ENCODE measurements at regions not wholly inside any gene's neighbourhood (a gene's known extent, or its start where the extent isn't known, plus 50 kb on each side); places are given as distances from the start of the nearest gene placed in this dataset.

- TF ChIP-seq, protein P1, sequence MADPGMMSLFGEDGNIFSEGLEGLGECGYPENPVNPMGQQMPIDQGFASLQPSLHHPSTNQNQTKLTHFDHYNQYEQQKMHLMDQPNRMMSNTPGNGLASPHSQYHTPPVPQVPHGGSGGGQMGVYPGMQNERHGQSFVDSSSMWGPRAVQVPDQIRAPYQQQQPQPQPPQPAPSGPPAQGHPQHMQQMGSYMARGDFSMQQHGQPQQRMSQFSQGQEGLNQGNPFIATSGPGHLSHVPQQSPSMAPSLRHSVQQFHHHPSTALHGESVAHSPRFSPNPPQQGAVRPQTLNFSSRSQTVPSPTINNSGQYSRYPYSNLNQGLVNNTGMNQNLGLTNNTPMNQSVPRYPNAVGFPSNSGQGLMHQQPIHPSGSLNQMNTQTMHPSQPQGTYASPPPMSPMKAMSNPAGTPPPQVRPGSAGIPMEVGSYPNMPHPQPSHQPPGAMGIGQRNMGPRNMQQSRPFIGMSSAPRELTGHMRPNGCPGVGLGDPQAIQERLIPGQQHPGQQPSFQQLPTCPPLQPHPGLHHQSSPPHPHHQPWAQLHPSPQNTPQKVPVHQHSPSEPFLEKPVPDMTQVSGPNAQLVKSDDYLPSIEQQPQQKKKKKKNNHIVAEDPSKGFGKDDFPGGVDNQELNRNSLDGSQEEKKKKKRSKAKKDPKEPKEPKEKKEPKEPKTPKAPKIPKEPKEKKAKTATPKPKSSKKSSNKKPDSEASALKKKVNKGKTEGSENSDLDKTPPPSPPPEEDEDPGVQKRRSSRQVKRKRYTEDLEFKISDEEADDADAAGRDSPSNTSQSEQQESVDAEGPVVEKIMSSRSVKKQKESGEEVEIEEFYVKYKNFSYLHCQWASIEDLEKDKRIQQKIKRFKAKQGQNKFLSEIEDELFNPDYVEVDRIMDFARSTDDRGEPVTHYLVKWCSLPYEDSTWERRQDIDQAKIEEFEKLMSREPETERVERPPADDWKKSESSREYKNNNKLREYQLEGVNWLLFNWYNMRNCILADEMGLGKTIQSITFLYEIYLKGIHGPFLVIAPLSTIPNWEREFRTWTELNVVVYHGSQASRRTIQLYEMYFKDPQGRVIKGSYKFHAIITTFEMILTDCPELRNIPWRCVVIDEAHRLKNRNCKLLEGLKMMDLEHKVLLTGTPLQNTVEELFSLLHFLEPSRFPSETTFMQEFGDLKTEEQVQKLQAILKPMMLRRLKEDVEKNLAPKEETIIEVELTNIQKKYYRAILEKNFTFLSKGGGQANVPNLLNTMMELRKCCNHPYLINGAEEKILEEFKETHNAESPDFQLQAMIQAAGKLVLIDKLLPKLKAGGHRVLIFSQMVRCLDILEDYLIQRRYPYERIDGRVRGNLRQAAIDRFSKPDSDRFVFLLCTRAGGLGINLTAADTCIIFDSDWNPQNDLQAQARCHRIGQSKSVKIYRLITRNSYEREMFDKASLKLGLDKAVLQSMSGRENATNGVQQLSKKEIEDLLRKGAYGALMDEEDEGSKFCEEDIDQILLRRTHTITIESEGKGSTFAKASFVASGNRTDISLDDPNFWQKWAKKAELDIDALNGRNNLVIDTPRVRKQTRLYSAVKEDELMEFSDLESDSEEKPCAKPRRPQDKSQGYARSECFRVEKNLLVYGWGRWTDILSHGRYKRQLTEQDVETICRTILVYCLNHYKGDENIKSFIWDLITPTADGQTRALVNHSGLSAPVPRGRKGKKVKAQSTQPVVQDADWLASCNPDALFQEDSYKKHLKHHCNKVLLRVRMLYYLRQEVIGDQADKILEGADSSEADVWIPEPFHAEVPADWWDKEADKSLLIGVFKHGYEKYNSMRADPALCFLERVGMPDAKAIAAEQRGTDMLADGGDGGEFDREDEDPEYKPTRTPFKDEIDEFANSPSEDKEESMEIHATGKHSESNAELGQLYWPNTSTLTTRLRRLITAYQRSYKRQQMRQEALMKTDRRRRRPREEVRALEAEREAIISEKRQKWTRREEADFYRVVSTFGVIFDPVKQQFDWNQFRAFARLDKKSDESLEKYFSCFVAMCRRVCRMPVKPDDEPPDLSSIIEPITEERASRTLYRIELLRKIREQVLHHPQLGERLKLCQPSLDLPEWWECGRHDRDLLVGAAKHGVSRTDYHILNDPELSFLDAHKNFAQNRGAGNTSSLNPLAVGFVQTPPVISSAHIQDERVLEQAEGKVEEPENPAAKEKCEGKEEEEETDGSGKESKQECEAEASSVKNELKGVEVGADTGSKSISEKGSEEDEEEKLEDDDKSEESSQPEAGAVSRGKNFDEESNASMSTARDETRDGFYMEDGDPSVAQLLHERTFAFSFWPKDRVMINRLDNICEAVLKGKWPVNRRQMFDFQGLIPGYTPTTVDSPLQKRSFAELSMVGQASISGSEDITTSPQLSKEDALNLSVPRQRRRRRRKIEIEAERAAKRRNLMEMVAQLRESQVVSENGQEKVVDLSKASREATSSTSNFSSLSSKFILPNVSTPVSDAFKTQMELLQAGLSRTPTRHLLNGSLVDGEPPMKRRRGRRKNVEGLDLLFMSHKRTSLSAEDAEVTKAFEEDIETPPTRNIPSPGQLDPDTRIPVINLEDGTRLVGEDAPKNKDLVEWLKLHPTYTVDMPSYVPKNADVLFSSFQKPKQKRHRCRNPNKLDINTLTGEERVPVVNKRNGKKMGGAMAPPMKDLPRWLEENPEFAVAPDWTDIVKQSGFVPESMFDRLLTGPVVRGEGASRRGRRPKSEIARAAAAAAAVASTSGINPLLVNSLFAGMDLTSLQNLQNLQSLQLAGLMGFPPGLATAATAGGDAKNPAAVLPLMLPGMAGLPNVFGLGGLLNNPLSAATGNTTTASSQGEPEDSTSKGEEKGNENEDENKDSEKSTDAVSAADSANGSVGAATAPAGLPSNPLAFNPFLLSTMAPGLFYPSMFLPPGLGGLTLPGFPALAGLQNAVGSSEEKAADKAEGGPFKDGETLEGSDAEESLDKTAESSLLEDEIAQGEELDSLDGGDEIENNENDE (IDR thresholded peaks at IDR 0.05; ENCODE audit: insufficient replicate concordance, low read length): no peak
- no peak for TF ChIP-seq SUZ12 (IDR thresholded peaks at IDR 0.05; ENCODE audit: low read length)
Observed at GRCh38 chr12:30813525-30814294, 59.0 kb upstream of the CAPRIN2 start (continued).
